RWPE2 (cell line): ENCODE measurements at regions not wholly inside any gene's neighbourhood (a gene's known extent, or its start where the extent isn't known, plus 50 kb on each side); places are given as distances from the start of the nearest gene placed in this dataset.

Source experiments
- ATAC-seq: fragments of 200-7000 bp; cut with Tn5 transposase; 3 replicates; pipeline ENCODE4 v1.9.1; 2021; ENCODE audit warnings: low read depth
- DNase-seq: peaks from one replicate; pipeline ENCODE4 v3.0.0-alpha.2; 2020; ENCODE audit warnings: low spot score
- H3K27ac ChIP-seq: fragments of 450-650 bp; 2 replicates; pipeline ENCODE4 v1.5.1; 2017; ENCODE audit warnings: mild to moderate bottlenecking; ENCODE audit not compliant: poor library complexity, severe bottlenecking
- H3K27me3 ChIP-seq: fragments of 250-450 bp; sonication (Bioruptor Pico); 2 replicates; pipeline ENCODE4 v1.5.1; 2021; ENCODE audit warnings: mild to moderate bottlenecking, moderate library complexity; ENCODE audit not compliant: insufficient read depth, poor library complexity, severe bottlenecking
- H3K36me3 ChIP-seq: fragments of 250-450 bp; sonication (Bioruptor Pico); 2 replicates; pipeline ENCODE4 v1.5.1; 2020; ENCODE audit warnings: low read depth, mild to moderate bottlenecking, moderate library complexity
- H3K4me1 ChIP-seq: fragments of 250-450 bp; sonication (Bioruptor Pico); 2 replicates; pipeline ENCODE4 v1.5.1; 2021; ENCODE audit warnings: mild to moderate bottlenecking, moderate library complexity; ENCODE audit not compliant: insufficient read depth, poor library complexity, severe bottlenecking
- H3K4me3 ChIP-seq: fragments of 250-450 bp; sonication (Bioruptor Pico); 2 replicates; pipeline ENCODE4 v1.5.1; 2021; ENCODE audit warnings: mild to moderate bottlenecking, moderate library complexity; ENCODE audit not compliant: severe bottlenecking
- H3K9me3 ChIP-seq: fragments of 250-450 bp; sonication (Bioruptor Pico); 2 replicates; pipeline ENCODE4 v1.5.1; 2021; ENCODE audit warnings: mild to moderate bottlenecking, moderate library complexity; ENCODE audit not compliant: severe bottlenecking
- CTCF ChIP-seq: fragments of 450-650 bp; IDR thresholded peaks from one replicate; pipeline ENCODE4 v1.5.1; 2017; ENCODE audit warnings: mild to moderate bottlenecking, moderate library complexity; ENCODE audit not compliant: poor library complexity, severe bottlenecking

- TF ChIP-seq CTCF, result no peak
- H3K27ac ChIP-seq, result no peak overlapping the region
- H3K4me3 ChIP-seq, result no peak overlapping the region
- H3K9me3 ChIP-seq, result no peaks in the 10 kb centered on the region
- no peaks in the 10 kb centered on the region for H3K4me1 ChIP-seq
- ATAC-seq (no peak), DNase-seq (no peak)
- H3K36me3 ChIP-seq, result no peaks in the 10 kb centered on the region
- no peaks in the 10 kb centered on the region for H3K27me3 ChIP-seq
Observed at GRCh38 chr6:20318851-20319387, 82.8 kb upstream of the E2F3 start.

GRCh38 chr6:20319520-20320357 is 81.9 kb upstream of the E2F3 start:
- H3K4me3 ChIP-seq, result no peak overlapping the region
- no peak for TF ChIP-seq CTCF
- no peak overlapping the region for H3K27ac ChIP-seq
- no peaks in the 10 kb centered on the region for H3K9me3 ChIP-seq
- no peaks in the 10 kb centered on the region for H3K27me3 ChIP-seq
- DNase-seq (no peak), ATAC-seq (no peak)
- H3K4me1 ChIP-seq, result no peaks in the 10 kb centered on the region
- no peaks in the 10 kb centered on the region for H3K36me3 ChIP-seq

- TF ChIP-seq CTCF, result no peak
- no peaks in the 10 kb centered on the region for H3K9me3 ChIP-seq
- no peak for ATAC-seq
- H3K4me3 ChIP-seq, result no peak overlapping the region
- H3K4me1 ChIP-seq, result no peaks in the 10 kb centered on the region
- no peaks in the 10 kb centered on the region for H3K36me3 ChIP-seq
- H3K27me3 ChIP-seq, result no peaks in the 10 kb centered on the region
- no peak for DNase-seq
- no peak overlapping the region for H3K27ac ChIP-seq
Observed at GRCh38 chr6:20325641-20326421, 75.8 kb upstream of the E2F3 start.

- Histone ChIP-seq H3K4me1 (no peaks in the 10 kb centered on the region), H3K27ac (no peak overlapping the region), H3K4me3 (no peak overlapping the region), H3K27me3 (no peaks in the 10 kb centered on the region), H3K9me3 (no peaks in the 10 kb centered on the region), H3K36me3 (no peaks in the 10 kb centered on the region)
- DNase-seq (no peak), ATAC-seq (no peak)
- TF ChIP-seq CTCF, result no peak
Observed at GRCh38 chr6:20326422-20326728, 75.3 kb upstream of the E2F3 start.
